ENCODE measurements at regions not wholly inside any gene's neighbourhood (a gene's known extent, or its start where the extent isn't known, plus 50 kb on each side); places are given as distances from the start of the nearest gene placed in this dataset.

DNA sequence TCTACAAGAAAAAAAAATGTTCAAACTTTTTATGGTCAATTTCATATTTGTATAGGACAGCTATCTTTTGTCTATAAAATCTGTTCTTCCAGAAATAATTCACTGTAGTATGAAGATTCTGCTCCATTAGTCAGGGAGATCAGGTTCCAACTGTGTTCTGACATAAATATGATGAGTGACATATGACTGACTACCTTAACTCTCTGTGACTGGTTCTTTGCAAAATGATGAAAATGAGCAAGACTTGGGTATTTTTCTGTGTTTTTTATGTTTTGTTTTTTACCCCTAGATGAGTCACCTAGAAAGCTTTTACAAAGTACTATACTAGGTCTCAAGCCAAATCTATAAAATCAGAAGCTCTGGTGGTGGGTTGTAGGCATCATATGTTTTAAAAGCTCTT, 229.6 kb downstream of the MMUT start:
- ATAC-seq (ENCODE audit: low FRiP score in 2 of 2) (no peak), DNase-seq (no peak)
- no peak overlapping the region for H3K27ac ChIP-seq
- no peak overlapping the region for H3K4me3 ChIP-seq
- peaks cover 0 to 7% (median 2%) of the 10 kb centered on the region in 4 donors for H3K9me3 ChIP-seq
- TF ChIP-seq, protein P1, sequence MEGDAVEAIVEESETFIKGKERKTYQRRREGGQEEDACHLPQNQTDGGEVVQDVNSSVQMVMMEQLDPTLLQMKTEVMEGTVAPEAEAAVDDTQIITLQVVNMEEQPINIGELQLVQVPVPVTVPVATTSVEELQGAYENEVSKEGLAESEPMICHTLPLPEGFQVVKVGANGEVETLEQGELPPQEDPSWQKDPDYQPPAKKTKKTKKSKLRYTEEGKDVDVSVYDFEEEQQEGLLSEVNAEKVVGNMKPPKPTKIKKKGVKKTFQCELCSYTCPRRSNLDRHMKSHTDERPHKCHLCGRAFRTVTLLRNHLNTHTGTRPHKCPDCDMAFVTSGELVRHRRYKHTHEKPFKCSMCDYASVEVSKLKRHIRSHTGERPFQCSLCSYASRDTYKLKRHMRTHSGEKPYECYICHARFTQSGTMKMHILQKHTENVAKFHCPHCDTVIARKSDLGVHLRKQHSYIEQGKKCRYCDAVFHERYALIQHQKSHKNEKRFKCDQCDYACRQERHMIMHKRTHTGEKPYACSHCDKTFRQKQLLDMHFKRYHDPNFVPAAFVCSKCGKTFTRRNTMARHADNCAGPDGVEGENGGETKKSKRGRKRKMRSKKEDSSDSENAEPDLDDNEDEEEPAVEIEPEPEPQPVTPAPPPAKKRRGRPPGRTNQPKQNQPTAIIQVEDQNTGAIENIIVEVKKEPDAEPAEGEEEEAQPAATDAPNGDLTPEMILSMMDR (IDR thresholded peaks at IDR 0.05) = no peak
- TF ChIP-seq POLR2AphosphoS5 (IDR thresholded peaks at IDR 0.05) = no peak
- TF ChIP-seq EP300 (IDR thresholded peaks at IDR 0.05) = no peak
- no peak for TF ChIP-seq POLR2A (IDR thresholded peaks at IDR 0.05)
- no peaks in the 10 kb centered on the region for H3K27me3 ChIP-seq
- H3K36me3 ChIP-seq = no peaks in the 10 kb centered on the region
- H3K4me1 ChIP-seq = no peaks in the 10 kb centered on the region

DNA sequence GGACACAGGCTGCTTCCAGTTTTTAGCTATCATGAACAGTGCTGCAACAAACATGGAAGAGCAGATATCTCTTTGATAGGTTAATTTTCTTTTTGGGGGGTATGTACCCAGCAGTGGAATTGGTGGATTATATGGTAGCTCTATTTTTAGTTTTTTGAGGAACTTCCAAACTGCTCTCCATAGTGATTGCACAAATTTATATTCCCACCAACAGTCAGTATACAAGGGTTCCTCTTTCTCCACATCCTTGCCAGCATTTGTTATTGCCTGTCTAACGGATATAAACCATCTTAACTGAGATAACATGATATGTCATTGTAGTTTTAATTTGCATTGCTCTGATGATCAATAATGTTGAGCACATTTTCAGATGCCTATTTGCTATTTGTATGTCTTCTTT, 237.6 kb downstream of the MMUT start:
- no peak for ATAC-seq (ENCODE audit: low FRiP score in 2 of 2)
- no peak for DNase-seq
- no peaks in the 10 kb centered on the region for H3K36me3 ChIP-seq
- no peak overlapping the region for H3K4me3 ChIP-seq
- no peaks in the 10 kb centered on the region for H3K4me1 ChIP-seq
- H3K27me3 ChIP-seq = no peaks in the 10 kb centered on the region
- H3K9me3 ChIP-seq = no peaks in the 10 kb centered on the region
- 53 to 58% methylated on average over 1 of the region's 1 CpG for WGBS, 2 donors
- TF ChIP-seq POLR2A (IDR thresholded peaks at IDR 0.05) = no peak
- TF ChIP-seq, protein P1 (IDR thresholded peaks at IDR 0.05) = no peak
- no peak for TF ChIP-seq EP300 (IDR thresholded peaks at IDR 0.05)
- TF ChIP-seq POLR2AphosphoS5 (IDR thresholded peaks at IDR 0.05) = no peak
- H3K27ac ChIP-seq = no peak overlapping the region

DNA sequence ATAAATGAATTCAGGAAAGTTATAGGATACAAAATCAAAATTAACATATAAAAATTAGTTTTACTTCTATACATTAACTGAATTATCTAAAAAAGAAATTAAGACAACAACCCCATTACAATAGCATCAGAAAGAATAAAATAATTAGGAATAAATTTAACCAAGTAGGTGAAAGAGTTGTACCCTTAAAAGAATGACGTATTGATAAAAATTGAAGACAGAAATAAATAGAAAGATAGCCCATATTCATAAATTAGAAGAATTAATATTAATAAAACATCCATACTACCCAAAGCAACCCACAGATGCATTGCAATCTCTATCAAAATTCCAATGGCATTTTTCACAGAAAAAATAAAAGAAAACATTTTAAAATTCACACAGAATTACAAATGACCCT, 242.8 kb downstream of the MMUT start:
- H3K4me1 ChIP-seq = no peaks in the 10 kb centered on the region
- WGBS, 2 donors = 58 to 89% methylated on average over 1 of the region's 1 CpG
- no peak overlapping the region for H3K4me3 ChIP-seq
- no peak overlapping the region for H3K27ac ChIP-seq
- H3K9me3 ChIP-seq = peaks cover 0 to 4% (median 0%) of the 10 kb centered on the region in 4 donors
- ATAC-seq (ENCODE audit: low FRiP score in 2 of 2) (no peak), DNase-seq (no peak)
- no peak for TF ChIP-seq EP300 (IDR thresholded peaks at IDR 0.05)
- no peak for TF ChIP-seq POLR2A (IDR thresholded peaks at IDR 0.05)
- H3K27me3 ChIP-seq = no peaks in the 10 kb centered on the region
- H3K36me3 ChIP-seq = no peaks in the 10 kb centered on the region

DNA sequence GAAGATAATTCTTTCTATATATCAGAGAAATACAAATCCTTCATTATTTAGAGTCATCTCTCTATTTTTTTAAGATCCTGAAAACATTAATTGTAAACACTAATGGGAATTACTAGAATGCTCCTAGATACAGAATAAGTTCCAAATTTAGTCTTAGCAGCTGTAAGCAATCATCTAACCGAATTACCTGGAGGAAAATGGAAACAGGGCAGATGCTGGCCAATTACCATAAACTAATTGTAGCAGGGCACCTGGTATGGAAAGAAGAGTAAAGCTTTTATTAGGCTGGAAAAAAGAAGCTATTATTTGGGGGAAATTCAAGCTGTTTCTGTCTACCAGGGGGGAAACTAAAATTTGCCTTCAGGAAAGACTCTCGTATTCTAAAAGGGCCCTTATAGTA, 257.5 kb downstream of the MMUT start:
- H3K36me3 ChIP-seq = no peaks in the 10 kb centered on the region
- TF ChIP-seq EP300 (IDR thresholded peaks at IDR 0.05) (no peak), POLR2AphosphoS5 (IDR thresholded peaks at IDR 0.05) (no peak), POLR2A (IDR thresholded peaks at IDR 0.05) (no peak)
- TF ChIP-seq, protein P1 (IDR thresholded peaks at IDR 0.05) = no peak
- H3K27me3 ChIP-seq = no peaks in the 10 kb centered on the region
- no peak for DNase-seq
- no peaks in the 10 kb centered on the region for H3K4me1 ChIP-seq
- WGBS, 2 donors = 83 to 86% methylated on average over 2 of the region's 2 CpGs
- H3K4me3 ChIP-seq = no peak overlapping the region
- H3K27ac ChIP-seq = no peak overlapping the region
- ATAC-seq (ENCODE audit: low FRiP score in 2 of 2) = no peak
- H3K9me3 ChIP-seq = no peaks in the 10 kb centered on the region

DNA sequence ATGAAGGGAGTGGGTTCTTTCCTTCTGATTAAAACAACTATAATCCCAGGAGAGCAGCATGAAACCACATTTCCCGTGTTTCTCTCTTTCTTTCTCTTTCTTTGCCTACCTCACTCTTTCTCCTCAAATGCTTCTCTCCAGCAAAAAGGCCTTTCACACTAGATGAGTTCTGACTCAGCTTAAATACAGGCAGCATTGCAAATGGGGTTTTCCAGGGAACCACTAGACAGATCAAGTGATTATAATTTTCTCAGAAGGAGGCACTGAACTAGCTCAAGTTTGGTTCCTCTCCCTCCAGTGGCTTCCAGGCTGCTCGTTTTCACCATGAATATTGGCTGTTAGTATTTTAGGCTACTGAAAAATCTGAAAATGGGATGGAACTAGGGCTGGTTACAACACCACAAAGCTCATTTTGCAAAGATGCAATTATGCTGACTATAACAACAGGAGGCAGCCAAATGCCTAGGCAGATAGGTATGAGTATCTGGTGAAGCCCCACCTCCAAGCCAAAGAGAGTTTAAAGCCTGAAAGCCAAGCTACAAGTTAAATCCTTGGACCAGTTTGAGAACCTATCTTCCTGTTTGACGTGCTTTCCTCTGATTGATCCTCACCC, 260.0 kb downstream of the MMUT start:
- 53 to 64% methylated on average over 3 of the region's 3 CpGs for WGBS, 2 donors
- no peak for ATAC-seq (ENCODE audit: low FRiP score in 2 of 2)

More for the DNA sequence above, 260.0 kb downstream of the MMUT start:
- no peak for TF ChIP-seq POLR2AphosphoS5 (IDR thresholded peaks at IDR 0.05)
- TF ChIP-seq POLR2A (IDR thresholded peaks at IDR 0.05) = no peak
- no peak for TF ChIP-seq EP300 (IDR thresholded peaks at IDR 0.05)
- TF ChIP-seq, protein P1 (IDR thresholded peaks at IDR 0.05) = no peak
- Histone ChIP-seq H3K4me3 (no peak overlapping the region), H3K27me3 (no peaks in the 10 kb centered on the region), H3K4me1 (no peaks in the 10 kb centered on the region), H3K36me3 (no peaks in the 10 kb centered on the region), H3K27ac (no peak overlapping the region), H3K9me3 (no peaks in the 10 kb centered on the region)
- no peak for DNase-seq
